Suprapubic skin (tissue), 4 donors: ENCODE measurements at regions not wholly inside any gene's neighbourhood (a gene's known extent, or its start where the extent isn't known, plus 50 kb on each side); places are given as distances from the start of the nearest gene placed in this dataset.
"Not testable (repeated sequence)": the region's sequence is repeated elsewhere in the genome, so short reads cannot be mapped to it uniquely, and the experiment has no call there.

Experiments used
- DNase-seq, 2 donors: peaks; one replicate each; pipeline ENCODE4 v3.0.0-alpha.2; 2019; ENCODE audit warnings: low spot score in 2 of 2
- H3K27ac ChIP-seq: fragments of 200-600 bp; sonication (generic); one replicate; pipeline ENCODE4 v1.5.1; 2019
- H3K27me3 ChIP-seq: fragments of 200-600 bp; sonication (generic); one replicate; pipeline ENCODE4 v1.5.1; 2019
- H3K36me3 ChIP-seq: fragments of 200-600 bp; sonication (generic); one replicate; pipeline ENCODE4 v1.5.1; 2019
- H3K4me1 ChIP-seq: fragments of 200-600 bp; sonication (generic); one replicate; pipeline ENCODE4 v1.5.1; 2019
- H3K4me3 ChIP-seq: fragments of 200-600 bp; sonication (generic); one replicate; pipeline ENCODE4 v1.5.1; 2019; ENCODE audit warnings: mild to moderate bottlenecking
- H3K9me3 ChIP-seq: fragments of 200-600 bp; sonication (generic); one replicate; pipeline ENCODE4 v1.5.1; 2019
- CTCF ChIP-seq, 2 donors: fragments of 200-600 bp in 1 of 2; fragments of 450-650 bp in 1 of 2; sonication (generic) in 1 of 2; IDR thresholded peaks; one replicate each; pipeline ENCODE4 v1.5.1; 2016 to 2019; ENCODE audit warnings: antibody characterized with exemption in 2 of 2, mild to moderate bottlenecking in 1 of 2, moderate library complexity in 1 of 2
- EP300 ChIP-seq: sonication (generic); formaldehyde crosslinking; IDR thresholded peaks from one replicate; pipeline ENCODE4 v1.6.1; 2017; ENCODE audit warnings: antibody characterized with exemption
- POLR2A ChIP-seq, 2 donors: fragments of 450-650 bp; IDR thresholded peaks; one replicate each; pipeline ENCODE4 v1.6.1; 2017; ENCODE audit warnings: antibody characterized with exemption in 2 of 2, mild to moderate bottlenecking in 2 of 2, moderate library complexity in 2 of 2
- POLR2AphosphoS5 ChIP-seq, 3 donors: sonication (generic); formaldehyde crosslinking; IDR thresholded peaks; one replicate each; pipeline ENCODE4 v1.6.1; 2017; ENCODE audit warnings: antibody characterized with exemption in 3 of 3
- WGBS: methylation state at CpG from one replicate; pipeline ENCODE4 v1.1.5; 2018; 5-methylcytosine and 5-hydroxymethylcytosine counted together

- Histone ChIP-seq H3K9me3 (no peaks in the 10 kb centered on the region), H3K27ac (no peak overlapping the region), H3K4me1 (no peaks in the 10 kb centered on the region), H3K36me3 (no peaks in the 10 kb centered on the region), H3K27me3 (no peaks in the 10 kb centered on the region), H3K4me3 (no peak overlapping the region)
- no peak for TF ChIP-seq EP300
- TF ChIP-seq POLR2A (IDR thresholded peaks at IDR 0.05) = no peak
- TF ChIP-seq POLR2AphosphoS5 (IDR thresholded peaks at IDR 0.05) = no peak
- TF ChIP-seq CTCF (IDR thresholded peaks at IDR 0.05) = no peak
- DNase-seq = no peak
These were observed 558.5 kb upstream of the VRK2 start for GRCh38 chr2:57488061-57488460.

- WGBS = 76% methylated on average over 1 of the region's 1 CpG
- Histone ChIP-seq H3K36me3 (no peaks in the 10 kb centered on the region), H3K9me3 (no peaks in the 10 kb centered on the region), H3K4me1 (no peaks in the 10 kb centered on the region), H3K27ac (no peak overlapping the region), H3K4me3 (no peak overlapping the region), H3K27me3 (no peaks in the 10 kb centered on the region)
- no peak for TF ChIP-seq EP300
- DNase-seq = no peak
These were observed 555.9 kb upstream of the VRK2 start for GRCh38 chr2:57490741-57491140.

GRCh38 chr2:57491213-57491612 is 555.4 kb upstream of the VRK2 start:
- no peak for TF ChIP-seq POLR2AphosphoS5 (IDR thresholded peaks at IDR 0.05)
- no peak for TF ChIP-seq POLR2A (IDR thresholded peaks at IDR 0.05)
- TF ChIP-seq EP300 = no peak
- TF ChIP-seq CTCF (IDR thresholded peaks at IDR 0.05) = no peak
- Histone ChIP-seq H3K27me3 (no peaks in the 10 kb centered on the region), H3K4me1 (no peaks in the 10 kb centered on the region), H3K36me3 (no peaks in the 10 kb centered on the region), H3K4me3 (no peak overlapping the region), H3K9me3 (no peaks in the 10 kb centered on the region), H3K27ac (no peak overlapping the region)
- DNase-seq = no peak
- 94% methylated on average over 3 of the region's 3 CpGs for WGBS

- WGBS = 84% methylated on average over 4 of the region's 4 CpGs
- not testable (repeated sequence) for H3K27ac ChIP-seq, H3K9me3 ChIP-seq, DNase-seq, H3K4me3 ChIP-seq, H3K36me3 ChIP-seq, H3K27me3 ChIP-seq, H3K4me1 ChIP-seq
These were observed 552.6 kb upstream of the VRK2 start for GRCh38 chr2:57493966-57494365.

GRCh38 chr2:57497489-57498096 is 549.0 kb upstream of the VRK2 start:
- DNase-seq = no peak
- H3K27me3 ChIP-seq = no peaks in the 10 kb centered on the region
- no peaks in the 10 kb centered on the region for H3K36me3 ChIP-seq
- TF ChIP-seq CTCF (IDR thresholded peaks at IDR 0.05) (peak; percentile 3 to 66), EP300 (no peak)
- 13% methylated on average over 3 of the region's 3 CpGs for WGBS
- H3K27ac ChIP-seq = no peak overlapping the region
- no peak overlapping the region for H3K4me3 ChIP-seq
- H3K4me1 ChIP-seq = no peaks in the 10 kb centered on the region
- no peaks in the 10 kb centered on the region for H3K9me3 ChIP-seq

- Histone ChIP-seq H3K27ac (no peak overlapping the region), H3K36me3 (no peaks in the 10 kb centered on the region), H3K4me3 (no peak overlapping the region), H3K27me3 (no peaks in the 10 kb centered on the region), H3K4me1 (no peaks in the 10 kb centered on the region), H3K9me3 (no peaks in the 10 kb centered on the region)
- DNase-seq = no peak
- 38% methylated on average over 1 of the region's 1 CpG for WGBS
- TF ChIP-seq POLR2A (IDR thresholded peaks at IDR 0.05) = no peak
- TF ChIP-seq CTCF (IDR thresholded peaks at IDR 0.05) = no peak
- no peak for TF ChIP-seq POLR2AphosphoS5 (IDR thresholded peaks at IDR 0.05)
- no peak for TF ChIP-seq EP300
These were observed 541.8 kb upstream of the VRK2 start for GRCh38 chr2:57504787-57505186.
